Dendritic cell treated with granulocyte-macrophage colony-stimulating factor and Interleukin-4, amounts not matched to agents 40 ng/mL and 50 ng/mL, for 4 days (primary cell): ENCODE measurements at regions not wholly inside any gene's neighbourhood (a gene's known extent, or its start where the extent isn't known, plus 50 kb on each side); places are given as distances from the start of the nearest gene placed in this dataset.
"Not testable (repeated sequence)": the region's sequence is repeated elsewhere in the genome, so short reads cannot be mapped to it uniquely, and the experiment has no call there.

ENCODE experiments used
- H3K27ac Mint-ChIP-seq: one replicate; pipeline ENCODE4 v1.8.0; 2022; ENCODE audit warnings: mild to moderate bottlenecking, mixed read lengths
- H3K27me3 Mint-ChIP-seq: one replicate; pipeline ENCODE4 v1.8.0; 2022; ENCODE audit warnings: mild to moderate bottlenecking, mixed read lengths
- H3K36me3 Mint-ChIP-seq: one replicate; pipeline ENCODE4 v1.8.0; 2022; ENCODE audit warnings: low read depth, mixed read lengths
- H3K4me1 Mint-ChIP-seq: one replicate; pipeline ENCODE4 v1.8.0; 2022; ENCODE audit warnings: low read depth, mixed read lengths
- H3K4me3 Mint-ChIP-seq: one replicate; pipeline ENCODE4 v1.8.0; 2022; ENCODE audit warnings: mild to moderate bottlenecking, moderate library complexity, mixed read lengths
- H3K9me3 Mint-ChIP-seq: one replicate; pipeline ENCODE4 v1.8.0; 2022; ENCODE audit warnings: mixed read lengths
- intact Hi-C: fragments of 100-400 bp; cut with micrococcal nuclease; formaldehyde crosslinking; loops from one replicate; pipeline ENCODE4 v1.15.0; 2022

GRCh38 chr11:96588793-96589192 is 199.0 kb downstream of the JRKL start:
- H3K36me3 Mint-ChIP-seq, H3K4me1 Mint-ChIP-seq, H3K27me3 Mint-ChIP-seq, H3K4me3 Mint-ChIP-seq, H3K27ac Mint-ChIP-seq, intact Hi-C loops: not testable (repeated sequence)
- H3K9me3 Mint-ChIP-seq: peaks cover 41% of the 10 kb centered on the region

GRCh38 chr11:96595011-96595410 is 205.2 kb downstream of the JRKL start:
- Mint-ChIP-seq H3K27me3 (no peaks in the 10 kb centered on the region), H3K4me3 (no peak overlapping the region), H3K27ac (no peak overlapping the region), H3K9me3 (peaks cover 17% of the 10 kb centered on the region), H3K4me1 (no peaks in the 10 kb centered on the region), H3K36me3 (no peaks in the 10 kb centered on the region)
- intact Hi-C loops: no loop called here

- peaks cover under 1% of the 10 kb centered on the region for H3K9me3 Mint-ChIP-seq
Measured at GRCh38 chr11:96607864-96608558, 218.2 kb downstream of the JRKL start.

GRCh38 chr11:96614101-96614500 is 224.3 kb downstream of the JRKL start:
- Mint-ChIP-seq H3K4me3 (no peak overlapping the region), H3K36me3 (no peaks in the 10 kb centered on the region), H3K4me1 (no peaks in the 10 kb centered on the region), H3K27ac (no peak overlapping the region), H3K27me3 (no peaks in the 10 kb centered on the region), H3K9me3 (peaks cover 25% of the 10 kb centered on the region)
- intact Hi-C loops: no loop called here

More at GRCh38 chr11:96607864-96608558, 218.2 kb downstream of the JRKL start:
- Mint-ChIP-seq H3K27ac (no peak overlapping the region), H3K27me3 (no peaks in the 10 kb centered on the region), H3K4me1 (no peaks in the 10 kb centered on the region), H3K4me3 (no peak overlapping the region), H3K36me3 (no peaks in the 10 kb centered on the region)
- intact Hi-C loops: no loop called here

- Mint-ChIP-seq H3K36me3 (no peaks in the 10 kb centered on the region), H3K4me1 (no peaks in the 10 kb centered on the region), H3K27ac (no peak overlapping the region), H3K27me3 (no peaks in the 10 kb centered on the region), H3K9me3 (peaks cover 25% of the 10 kb centered on the region), H3K4me3 (no peak overlapping the region)
- intact Hi-C loops: no loop called here
Measured at GRCh38 chr11:96614846-96615245, 225.0 kb downstream of the JRKL start.

- Mint-ChIP-seq H3K4me1 (no peaks in the 10 kb centered on the region), H3K27ac (no peak overlapping the region), H3K36me3 (no peaks in the 10 kb centered on the region), H3K27me3 (no peaks in the 10 kb centered on the region), H3K4me3 (no peak overlapping the region), H3K9me3 (peaks cover under 1% of the 10 kb centered on the region)
- intact Hi-C loops: no loop called here
Measured at GRCh38 chr11:96620464-96621044, 230.7 kb downstream of the JRKL start.

GRCh38 chr11:96621161-96621560 is 231.3 kb downstream of the JRKL start:
- H3K4me1 Mint-ChIP-seq: no peaks in the 10 kb centered on the region
- no peak overlapping the region for H3K27ac Mint-ChIP-seq
- H3K4me3 Mint-ChIP-seq: no peak overlapping the region
- no peaks in the 10 kb centered on the region for H3K36me3 Mint-ChIP-seq
- intact Hi-C loops: no loop called here
- H3K27me3 Mint-ChIP-seq: no peaks in the 10 kb centered on the region
- H3K9me3 Mint-ChIP-seq: peaks cover 6% of the 10 kb centered on the region

GRCh38 chr11:96622026-96622634 is 232.3 kb downstream of the JRKL start:
- Mint-ChIP-seq H3K9me3 (peaks cover 16% of the 10 kb centered on the region), H3K27ac (no peak overlapping the region), H3K27me3 (no peaks in the 10 kb centered on the region), H3K36me3 (no peaks in the 10 kb centered on the region), H3K4me3 (no peak overlapping the region), H3K4me1 (no peaks in the 10 kb centered on the region)
- intact Hi-C loops: no loop called here

GRCh38 chr11:96624126-96624525 is 234.3 kb downstream of the JRKL start:
- Mint-ChIP-seq H3K4me3 (no peak overlapping the region), H3K27me3 (no peaks in the 10 kb centered on the region), H3K4me1 (no peaks in the 10 kb centered on the region), H3K36me3 (no peaks in the 10 kb centered on the region), H3K9me3 (peaks cover 24% of the 10 kb centered on the region), H3K27ac (no peak overlapping the region)
- intact Hi-C loops: no loop called here

GRCh38 chr11:96627376-96627775 is 237.6 kb downstream of the JRKL start:
- Mint-ChIP-seq H3K9me3 (peaks cover 40% of the 10 kb centered on the region), H3K27ac (no peak overlapping the region), H3K4me1 (no peaks in the 10 kb centered on the region), H3K27me3 (no peaks in the 10 kb centered on the region), H3K4me3 (no peak overlapping the region), H3K36me3 (no peaks in the 10 kb centered on the region)
- intact Hi-C loops: no loop called here

- H3K36me3 Mint-ChIP-seq: no peaks in the 10 kb centered on the region
- H3K27ac Mint-ChIP-seq: no peak overlapping the region
- H3K4me1 Mint-ChIP-seq: no peaks in the 10 kb centered on the region
- no peak overlapping the region for H3K4me3 Mint-ChIP-seq
- H3K9me3 Mint-ChIP-seq: peaks cover 54% of the 10 kb centered on the region
- intact Hi-C loops: no loop called here
- H3K27me3 Mint-ChIP-seq: no peaks in the 10 kb centered on the region
Measured at GRCh38 chr11:96635655-96636054, 245.8 kb downstream of the JRKL start.

- no peaks in the 10 kb centered on the region for H3K4me1 Mint-ChIP-seq
- no peak overlapping the region for H3K4me3 Mint-ChIP-seq
- intact Hi-C loops: no loop called here
- H3K9me3 Mint-ChIP-seq: peaks cover 50% of the 10 kb centered on the region
- no peaks in the 10 kb centered on the region for H3K36me3 Mint-ChIP-seq
- H3K27me3 Mint-ChIP-seq: no peaks in the 10 kb centered on the region
- no peak overlapping the region for H3K27ac Mint-ChIP-seq
Measured at GRCh38 chr11:96641261-96641660, 251.4 kb downstream of the JRKL start.

GRCh38 chr11:96642583-96642982 is 252.8 kb downstream of the JRKL start:
- peaks cover 37% of the 10 kb centered on the region for H3K9me3 Mint-ChIP-seq
- no peaks in the 10 kb centered on the region for H3K36me3 Mint-ChIP-seq
- no peak overlapping the region for H3K27ac Mint-ChIP-seq
- no peaks in the 10 kb centered on the region for H3K27me3 Mint-ChIP-seq
- intact Hi-C loops: no loop called here
- no peaks in the 10 kb centered on the region for H3K4me1 Mint-ChIP-seq
- H3K4me3 Mint-ChIP-seq: no peak overlapping the region

GRCh38 chr11:96643173-96643572 is 253.4 kb downstream of the JRKL start:
- peaks cover 31% of the 10 kb centered on the region for H3K9me3 Mint-ChIP-seq
- intact Hi-C loops: no loop called here
- no peaks in the 10 kb centered on the region for H3K36me3 Mint-ChIP-seq
- H3K4me1 Mint-ChIP-seq: no peaks in the 10 kb centered on the region
- H3K27me3 Mint-ChIP-seq: no peaks in the 10 kb centered on the region
- H3K27ac Mint-ChIP-seq: no peak overlapping the region
- no peak overlapping the region for H3K4me3 Mint-ChIP-seq
